Testis (tissue), 2 donors: ENCODE measurements at regions not wholly inside any gene's neighbourhood (a gene's known extent, or its start where the extent isn't known, plus 50 kb on each side); places are given as distances from the start of the nearest gene placed in this dataset.
"Not testable (repeated sequence)": the region's sequence is repeated elsewhere in the genome, so short reads cannot be mapped to it uniquely, and the experiment has no call there.

Experiments used
- DNase-seq: peaks from one replicate; pipeline ENCODE4 v3.0.0-alpha.2; 2019
- H3K27ac ChIP-seq, 2 donors: fragments of 200-600 bp; sonication (generic); one replicate each; pipeline ENCODE4 v1.5.1; 2019
- H3K27me3 ChIP-seq: fragments of 200-600 bp; sonication (generic); one replicate; pipeline ENCODE4 v1.5.1; 2019
- H3K36me3 ChIP-seq: fragments of 200-600 bp; sonication (generic); one replicate; pipeline ENCODE4 v1.5.1; 2017; ENCODE audit warnings: low read depth; ENCODE audit errors: missing control alignments
- H3K4me1 ChIP-seq: fragments of 200-600 bp; sonication (generic); one replicate; pipeline ENCODE4 v1.5.1; 2019
- H3K4me3 ChIP-seq, 2 donors: fragments of 200-600 bp; sonication (generic); one replicate each; pipeline ENCODE4 v1.5.1; 2017 to 2019
- H3K9me3 ChIP-seq: fragments of 200-600 bp; sonication (generic); one replicate; pipeline ENCODE4 v1.5.1; 2017
- POLR2A ChIP-seq: fragments of 450-650 bp; IDR thresholded peaks from one replicate; pipeline ENCODE4 v1.6.1; 2017; ENCODE audit warnings: antibody characterized with exemption, mild to moderate bottlenecking, moderate library complexity
- WGBS, 2 donors: methylation state at CpG; one replicate each; pipeline ENCODE4 v1.1.5; 2018; 5-methylcytosine and 5-hydroxymethylcytosine counted together
- intact Hi-C: fragments of 100-400 bp; cut with DNase I; formaldehyde crosslinking; loops from one replicate; pipeline ENCODE4 v1.15.1; 2023; ENCODE audit warnings: low total_unique reads
- TF ChIP-seq, protein P1 (sequence below), 3 experiments: fragments of 450-650 bp in 2 of 3; fragments of 200-600 bp in 1 of 3; sonication (generic) in 1 of 3; IDR thresholded peaks; one replicate each; pipeline ENCODE4 v1.5.1; 2016 to 2019; ENCODE audit warnings: antibody characterized with exemption in 3 of 3, mild to moderate bottlenecking in 2 of 3, moderate library complexity in 1 of 3

DNA sequence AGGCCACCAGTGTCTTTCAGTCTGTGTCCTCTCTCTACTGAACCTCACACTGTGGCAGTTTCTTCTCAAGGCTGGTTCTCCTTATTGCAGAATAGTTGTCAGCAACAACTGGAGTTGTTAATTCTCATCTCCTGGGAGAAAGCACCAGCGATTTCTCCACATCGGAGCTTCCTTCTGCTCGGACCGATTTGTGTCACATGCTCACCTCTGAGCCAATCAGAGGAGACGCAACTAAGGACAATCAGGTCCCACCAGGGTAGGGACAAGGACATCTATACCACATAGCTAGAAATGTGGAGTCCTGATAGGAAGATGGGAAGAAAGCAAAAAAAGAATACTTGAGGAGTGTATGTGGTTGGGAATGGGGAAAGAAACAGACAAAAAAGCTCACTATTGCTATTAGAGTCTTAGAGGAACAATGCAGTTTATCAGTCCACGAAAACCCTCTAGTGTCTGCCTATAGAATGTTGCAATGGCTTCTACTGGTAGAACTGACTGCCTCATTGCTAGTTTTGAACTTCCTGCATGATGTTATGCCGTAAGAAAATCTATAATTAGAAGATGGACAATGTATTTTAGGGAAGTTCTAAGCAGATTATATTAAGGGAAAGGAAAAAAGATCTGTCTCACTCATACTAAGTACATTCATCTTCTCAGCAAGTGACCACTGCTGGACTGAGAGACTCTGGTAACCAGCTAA lies 169.7 kb downstream of the CDCA7 start:
- H3K4me3 ChIP-seq = no peak overlapping the region
- H3K4me1 ChIP-seq = no peaks in the 10 kb centered on the region
- no peaks in the 10 kb centered on the region for H3K36me3 ChIP-seq
- no peak for TF ChIP-seq POLR2A
- TF ChIP-seq, protein P1, sequence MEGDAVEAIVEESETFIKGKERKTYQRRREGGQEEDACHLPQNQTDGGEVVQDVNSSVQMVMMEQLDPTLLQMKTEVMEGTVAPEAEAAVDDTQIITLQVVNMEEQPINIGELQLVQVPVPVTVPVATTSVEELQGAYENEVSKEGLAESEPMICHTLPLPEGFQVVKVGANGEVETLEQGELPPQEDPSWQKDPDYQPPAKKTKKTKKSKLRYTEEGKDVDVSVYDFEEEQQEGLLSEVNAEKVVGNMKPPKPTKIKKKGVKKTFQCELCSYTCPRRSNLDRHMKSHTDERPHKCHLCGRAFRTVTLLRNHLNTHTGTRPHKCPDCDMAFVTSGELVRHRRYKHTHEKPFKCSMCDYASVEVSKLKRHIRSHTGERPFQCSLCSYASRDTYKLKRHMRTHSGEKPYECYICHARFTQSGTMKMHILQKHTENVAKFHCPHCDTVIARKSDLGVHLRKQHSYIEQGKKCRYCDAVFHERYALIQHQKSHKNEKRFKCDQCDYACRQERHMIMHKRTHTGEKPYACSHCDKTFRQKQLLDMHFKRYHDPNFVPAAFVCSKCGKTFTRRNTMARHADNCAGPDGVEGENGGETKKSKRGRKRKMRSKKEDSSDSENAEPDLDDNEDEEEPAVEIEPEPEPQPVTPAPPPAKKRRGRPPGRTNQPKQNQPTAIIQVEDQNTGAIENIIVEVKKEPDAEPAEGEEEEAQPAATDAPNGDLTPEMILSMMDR (IDR thresholded peaks at IDR 0.05) = no peak
- no peak overlapping the region for H3K27ac ChIP-seq
- no peaks in the 10 kb centered on the region for H3K27me3 ChIP-seq
- DNase-seq = no peak
- intact Hi-C loops = no loop called here
- H3K9me3 ChIP-seq = no peaks in the 10 kb centered on the region
- 75 to 88% methylated on average over 7 of the region's 7 CpGs for WGBS, 2 donors

DNA sequence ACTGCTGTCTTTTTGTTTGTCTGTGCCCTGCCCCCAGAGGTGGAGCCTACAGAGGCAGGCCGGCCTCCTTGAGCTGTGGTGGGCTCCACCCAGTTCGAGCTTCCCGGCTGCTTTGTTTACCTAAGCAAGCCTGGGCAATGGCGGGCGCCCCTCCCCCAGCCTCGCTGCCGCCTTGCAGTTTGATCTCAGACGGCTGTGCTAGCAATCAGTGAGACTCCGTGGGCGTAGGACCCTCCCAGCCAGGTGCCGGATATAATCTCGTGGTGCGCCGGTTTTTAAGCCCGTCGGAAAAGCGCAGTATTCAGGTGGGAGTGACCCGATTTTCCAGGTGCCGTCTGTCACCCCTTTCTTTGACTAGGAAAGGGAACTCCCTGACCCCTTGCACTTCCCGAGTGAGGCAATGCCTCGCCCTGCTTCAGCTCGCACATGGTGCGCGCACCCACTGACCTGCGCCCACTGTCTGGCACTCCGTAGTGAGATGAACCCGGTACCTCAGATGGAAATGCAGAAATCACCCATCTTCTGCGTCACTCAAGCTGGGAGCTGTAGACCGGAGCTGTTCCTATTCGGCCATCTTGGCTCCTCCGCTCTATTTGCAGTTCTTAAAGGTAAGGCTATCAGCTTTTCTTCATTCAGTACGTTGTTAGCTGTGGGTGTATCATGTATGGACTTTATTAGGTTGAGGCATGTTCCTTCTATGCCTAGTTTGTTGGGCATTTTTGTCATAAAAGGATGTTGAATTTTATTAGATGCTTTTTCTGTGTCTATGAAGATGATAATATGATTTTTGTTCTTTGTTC lies 178.3 kb downstream of the CDCA7 start:
- WGBS, 2 donors = 58 to 76% methylated on average over 24 to 32 of the region's 32 CpGs
- not testable (repeated sequence) for DNase-seq, H3K9me3 ChIP-seq

DNA sequence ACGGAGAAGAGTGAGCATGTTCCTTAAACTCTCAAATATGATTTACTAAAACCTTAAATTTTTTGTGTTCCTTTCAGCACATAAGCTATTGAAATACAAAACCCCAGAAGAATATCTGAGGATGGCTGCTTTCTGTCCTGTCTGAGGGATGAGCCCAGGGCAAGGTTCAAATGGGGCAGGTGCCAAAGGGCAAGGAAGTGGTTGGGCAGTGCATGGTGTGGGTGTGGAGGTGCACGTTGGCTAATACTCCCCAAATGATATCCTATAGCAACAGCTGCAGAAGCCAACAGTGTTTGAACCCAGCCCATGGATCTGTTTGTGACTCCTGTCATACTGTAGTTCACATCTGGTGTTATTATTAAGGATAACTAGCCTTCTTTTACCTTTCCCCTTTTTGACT lies 183.0 kb downstream of the CDCA7 start:
- no peak for TF ChIP-seq POLR2A
- TF ChIP-seq, protein P1 (IDR thresholded peaks at IDR 0.05) = no peak
- intact Hi-C loops = no loop called here
- 68 to 81% methylated on average over 2 of the region's 2 CpGs for WGBS, 2 donors

More for the DNA sequence above, 178.3 kb downstream of the CDCA7 start:
- intact Hi-C loops, H3K27ac ChIP-seq, H3K27me3 ChIP-seq, H3K4me1 ChIP-seq, H3K36me3 ChIP-seq: not testable (repeated sequence)
- H3K4me3 ChIP-seq = peak overlapping the region in 1 of 2 donors; percentile 12

DNA sequence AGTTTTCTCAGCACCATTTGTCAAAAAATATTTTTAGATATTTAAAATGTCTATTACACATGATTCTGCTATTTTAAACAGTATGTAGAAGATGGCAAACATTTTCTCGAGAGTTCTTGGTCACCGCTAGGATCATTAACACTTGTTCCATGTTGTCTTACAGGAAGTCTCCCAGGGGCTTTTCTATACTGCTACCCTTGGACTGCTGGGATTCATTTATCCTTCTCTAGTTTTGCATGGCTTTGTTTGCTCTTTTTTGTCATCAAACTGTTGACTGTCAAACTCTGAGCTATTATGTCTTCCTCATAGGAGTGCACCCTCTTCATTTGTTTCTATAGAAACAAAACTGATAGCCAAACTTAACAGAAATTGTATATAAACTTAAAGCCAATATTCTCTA lies 184.9 kb downstream of the CDCA7 start:
- H3K27ac ChIP-seq = no peak overlapping the region
- 98% methylated on average over 2 of the region's 2 CpGs for WGBS, 2 donors
- H3K4me1 ChIP-seq = no peaks in the 10 kb centered on the region
- no peak overlapping the region for H3K4me3 ChIP-seq
- H3K27me3 ChIP-seq = no peaks in the 10 kb centered on the region
- no peaks in the 10 kb centered on the region for H3K9me3 ChIP-seq
- no peak for DNase-seq
- intact Hi-C loops = no loop called here
- no peaks in the 10 kb centered on the region for H3K36me3 ChIP-seq
- TF ChIP-seq, protein P1 (IDR thresholded peaks at IDR 0.05) = no peak
- no peak for TF ChIP-seq POLR2A

More for the DNA sequence above, 183.0 kb downstream of the CDCA7 start:
- no peaks in the 10 kb centered on the region for H3K36me3 ChIP-seq
- no peaks in the 10 kb centered on the region for H3K9me3 ChIP-seq
- no peak for DNase-seq
- no peaks in the 10 kb centered on the region for H3K27me3 ChIP-seq
- H3K4me1 ChIP-seq = no peaks in the 10 kb centered on the region
- no peak overlapping the region for H3K27ac ChIP-seq
- no peak overlapping the region for H3K4me3 ChIP-seq

DNA sequence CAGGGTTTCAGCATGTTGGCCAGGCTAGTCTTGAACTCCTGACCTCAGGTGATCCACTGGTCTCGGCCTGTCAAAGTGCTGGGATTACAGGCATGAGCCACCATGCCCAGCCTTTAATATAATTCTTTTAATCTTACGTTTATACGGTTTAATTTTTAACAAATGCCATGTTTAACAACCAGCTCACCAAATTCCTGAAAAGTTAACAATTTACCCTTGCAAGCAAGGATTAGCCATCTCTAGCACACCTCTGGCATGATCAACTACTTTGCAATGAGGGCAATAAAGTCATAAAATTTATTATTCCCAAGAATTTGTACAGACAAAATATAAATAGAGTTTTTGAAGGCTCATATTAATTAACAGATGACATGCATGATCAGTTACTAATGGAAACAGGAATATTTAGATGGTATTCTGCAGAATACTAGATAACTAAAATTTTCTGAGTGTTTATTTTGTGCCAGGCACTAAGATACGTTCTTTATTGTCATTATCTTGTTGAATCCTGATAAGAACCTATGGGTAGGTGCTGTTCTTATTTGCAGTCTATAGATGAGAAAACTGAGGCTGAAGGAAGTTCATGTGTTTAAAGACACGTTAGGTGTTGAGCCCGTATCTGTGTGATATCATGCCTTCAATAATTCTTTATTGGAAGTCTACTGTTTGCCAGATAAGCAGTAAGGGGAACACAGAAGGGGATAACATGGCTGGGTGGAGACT lies 190.1 kb downstream of the CDCA7 start:
- no peak for DNase-seq
- H3K4me3 ChIP-seq = no peak overlapping the region
- H3K27me3 ChIP-seq = no peaks in the 10 kb centered on the region
- intact Hi-C loops = no loop called here
- 76 to 87% methylated on average over 6 of the region's 6 CpGs for WGBS, 2 donors
- H3K36me3 ChIP-seq = no peaks in the 10 kb centered on the region
- no peaks in the 10 kb centered on the region for H3K9me3 ChIP-seq
- no peak overlapping the region for H3K27ac ChIP-seq
- H3K4me1 ChIP-seq = no peaks in the 10 kb centered on the region
- TF ChIP-seq, protein P1 (IDR thresholded peaks at IDR 0.05) = no peak
- no peak for TF ChIP-seq POLR2A
